Activated CD4-positive, alpha-beta T cell treated with anti-CD3 and anti-CD28 coated beads, Interleukin-2, Interleukin-6, amounts not matched to agents 100 ng/mL and 50 ng/mL, durations not matched to agents 16 hours and 8 hours (primary cell): ENCODE measurements at regions not wholly inside any gene's neighbourhood (a gene's known extent, or its start where the extent isn't known, plus 50 kb on each side); places are given as distances from the start of the nearest gene placed in this dataset.
"Not testable (repeated sequence)": the region's sequence is repeated elsewhere in the genome, so short reads cannot be mapped to it uniquely, and the experiment has no call there.

Experiments
- DNase-seq: peaks from one replicate; pipeline ENCODE4 v3.0.0-alpha.2; 2020

- DNase-seq: no peak
Measured at GRCh38 chr1:65020774-65021173, 54.4 kb upstream of the JAK1 start.

- DNase-seq: no peak
Measured at GRCh38 chr1:65021795-65022194, 55.4 kb upstream of the JAK1 start.

- DNase-seq: no peak
Measured at GRCh38 chr1:65022216-65022615, 55.9 kb upstream of the JAK1 start.

GRCh38 chr1:65025794-65026193 is 59.4 kb upstream of the JAK1 start:
- no peak for DNase-seq

GRCh38 chr1:65026235-65026634 is 59.9 kb upstream of the JAK1 start:
- DNase-seq: no peak

GRCh38 chr1:65027666-65028358 is 61.5 kb upstream of the JAK1 start:
- no peak for DNase-seq

GRCh38 chr1:65029434-65029833 is 63.1 kb upstream of the JAK1 start:
- DNase-seq: not testable (repeated sequence)

- not testable (repeated sequence) for DNase-seq
Measured at GRCh38 chr1:65034879-65035278, 68.5 kb upstream of the JAK1 start.

GRCh38 chr1:65036570-65037051 is 70.3 kb upstream of the JAK1 start:
- DNase-seq: no peak

- DNase-seq: no peak
Measured at GRCh38 chr1:65039066-65039465, 72.7 kb upstream of the JAK1 start.

- DNase-seq: no peak
Measured at GRCh38 chr1:65039508-65039907, 73.2 kb upstream of the JAK1 start.

- no peak for DNase-seq
Measured at GRCh38 chr1:65042467-65042866, 76.1 kb upstream of the JAK1 start.

- DNase-seq: no peak
Measured at GRCh38 chr1:65044411-65044810, 78.1 kb upstream of the JAK1 start.

GRCh38 chr1:65045022-65045817 is 78.9 kb upstream of the JAK1 start:
- DNase-seq: no peak

GRCh38 chr1:65048335-65048734 is 82.0 kb upstream of the JAK1 start:
- no peak for DNase-seq

GRCh38 chr1:65049941-65050713 is 83.8 kb upstream of the JAK1 start:
- peak; percentile 15 for DNase-seq

GRCh38 chr1:65050735-65051134 is 84.4 kb upstream of the JAK1 start:
- DNase-seq: no peak

GRCh38 chr1:65054481-65054880 is 88.1 kb upstream of the JAK1 start:
- no peak for DNase-seq

- DNase-seq: no peak
Measured at GRCh38 chr1:65055747-65056146, 89.4 kb upstream of the JAK1 start.

GRCh38 chr1:65056234-65056633 is 89.9 kb upstream of the JAK1 start:
- DNase-seq: no peak

GRCh38 chr1:65056866-65057265 is 90.5 kb upstream of the JAK1 start:
- DNase-seq: no peak

GRCh38 chr1:65059930-65060538 is 88.0 kb upstream of the AK4 start:
- no peak for DNase-seq

GRCh38 chr1:65062339-65062738 is 85.7 kb upstream of the AK4 start:
- DNase-seq: no peak
